HCT116 (cell line): ENCODE measurements at regions not wholly inside any gene's neighbourhood (a gene's known extent, or its start where the extent isn't known, plus 50 kb on each side); places are given as distances from the start of the nearest gene placed in this dataset.

Experiments
- ATAC-seq: fragments of 200-7000 bp; cut with Tn5 transposase; 2 replicates; pipeline ENCODE4 v1.9.1; 2020; ENCODE audit warnings: mild to moderate bottlenecking, moderate library complexity
- BruUV-seq: library from RNA; stranded (reverse); fragments of 400-500 nt; replicated peaks from 2 replicates; lab custom pipeline; 2021; lab: Mats Ljungman, UMichigan
- CTCF ChIA-PET: fragments of 300-600 bp; sonication (Branson Sonifier 250); formaldehyde crosslinking; loops from one replicate; lab custom pipeline; 2021; ENCODE audit warnings: antibody characterized with exemption; lab: Charles Lee
- POLR2A ChIA-PET: fragments of 300-600, 350-600 bp; sonication (Branson Sonifier 250); formaldehyde crosslinking; loops from one replicate; lab custom pipeline; 2021; ENCODE audit warnings: antibody characterized with exemption; lab: Charles Lee
- RAD21 ChIA-PET, 2 experiments: fragments of 300-600 bp; sonication (Branson Sonifier 250); formaldehyde crosslinking; loops; one replicate each; lab custom pipeline; 2023; ENCODE audit warnings: low total read pairs in 2 of 2; ENCODE audit not compliant: uncharacterized antibody in 2 of 2, unreplicated experiment in 2 of 2, low non-redundant PET in 1 of 2; lab: Charles Lee
- DNase-seq: peaks from one replicate; pipeline ENCODE4 v3.0.0-alpha.2; 2010; ENCODE audit warnings: low read depth, low spot score
- H2AFZ ChIP-seq: fragments of 200-600 bp; shearing (Covaris generic), sonication (generic); 2 replicates; pipeline ENCODE4 v1.6.1; 2017; ENCODE audit warnings: low read depth, mixed run types, mixed read lengths, antibody characterized with exemption, low read length; ENCODE audit not compliant: poor library complexity, severe bottlenecking
- H3K27ac ChIP-seq: 2 replicates; pipeline ENCODE4 v1.5.1; 2012; ENCODE audit warnings: low read depth, low read length
- H3K27me3 ChIP-seq: fragments of 200-600 bp; sonication (generic); 2 replicates; pipeline ENCODE4 v1.6.1; 2016; ENCODE audit warnings: mixed run types, low read length, mixed read lengths; ENCODE audit not compliant: insufficient read depth
- H3K36me3 ChIP-seq, 2 experiments: fragments of 200-500 bp in 1 of 2; fragments of 200-600 bp in 1 of 2; sonication (Bioruptor generic) in 1 of 2; sonication (generic) in 1 of 2; 2 replicates each; pipeline versions ENCODE4 v1.5.1 to v1.6.1; 2014 to 2016; ENCODE audit warnings: low read length in 2 of 2, inconsistent platforms in 1 of 2, mixed read lengths in 1 of 2, mixed run types in 1 of 2; ENCODE audit not compliant: insufficient read depth in 2 of 2, control insufficient read depth in 1 of 2
- H3K4me1 ChIP-seq, 2 experiments: fragments of 200-600 bp in 1 of 2; sonication (generic) in 1 of 2; 2 replicates each; pipeline versions ENCODE4 v1.5.1 to v1.6.1; 2012 to 2017; ENCODE audit warnings: low read length in 2 of 2, inconsistent platforms in 1 of 2, mild to moderate bottlenecking in 1 of 2, mixed read lengths in 1 of 2, mixed run types in 1 of 2, moderate library complexity in 1 of 2; ENCODE audit not compliant: insufficient read depth in 2 of 2, control insufficient read depth in 1 of 2
- H3K4me2 ChIP-seq: fragments of 200-600 bp; sonication (generic); 2 replicates; pipeline ENCODE4 v1.6.1; 2017; ENCODE audit warnings: mixed run types, low read length, mixed read lengths
- H3K4me3 ChIP-seq, 2 experiments: fragments of 200-600 bp in 1 of 2; sonication (generic) in 1 of 2; replicated peaks in 1 of 2; 2 replicates each; pipeline ENCODE4 v1.5.1; 2011 to 2016; ENCODE audit warnings: low read length in 2 of 2, control low read depth in 1 of 2, low read depth in 1 of 2, mild to moderate bottlenecking in 1 of 2, mixed read lengths in 1 of 2, mixed run types in 1 of 2
- H3K79me2 ChIP-seq: fragments of 200-600 bp; sonication (generic); 2 replicates; pipeline ENCODE4 v1.6.1; 2017; ENCODE audit warnings: mild to moderate bottlenecking, mixed run types, low read length, moderate library complexity, mixed read lengths; ENCODE audit not compliant: insufficient read depth
- H3K9ac ChIP-seq: fragments of 200-600 bp; sonication (generic); 2 replicates; pipeline ENCODE4 v1.6.1; 2016; ENCODE audit warnings: low read length, mixed read lengths
- H3K9me2 ChIP-seq: fragments of 200-600 bp; sonication (generic), shearing (Covaris generic); 2 replicates; pipeline ENCODE4 v1.6.1; 2017; ENCODE audit warnings: mixed run types, mild to moderate bottlenecking, moderate library complexity; ENCODE audit not compliant: insufficient read depth
- H3K9me3 ChIP-seq, 2 experiments: fragments of 200-500 bp in 1 of 2; fragments of 200-600 bp in 1 of 2; sonication (Bioruptor generic) in 1 of 2; sonication (generic) in 1 of 2; 2 replicates each; pipeline ENCODE4 v1.6.1; 2014 to 2017; ENCODE audit warnings: low read length in 2 of 2, mixed read lengths in 2 of 2, inconsistent platforms in 1 of 2, low read depth in 1 of 2, mild to moderate bottlenecking in 1 of 2, mixed run types in 1 of 2, moderate library complexity in 1 of 2; ENCODE audit not compliant: control insufficient read depth in 1 of 2, insufficient read depth in 1 of 2
- H4K20me1 ChIP-seq: fragments of 200-600 bp; sonication (generic), shearing (Covaris generic); 2 replicates; pipeline ENCODE4 v1.6.1; 2017; ENCODE audit warnings: mixed run types, mild to moderate bottlenecking, moderate library complexity; ENCODE audit not compliant: insufficient read depth
- ATF3 ChIP-seq: IDR thresholded peaks from 2 replicates; pipeline ENCODE4 v1.6.1; 2012
- CBX3 ChIP-seq: IDR thresholded peaks from 2 replicates; pipeline ENCODE4 v1.6.1; 2012; ENCODE audit warnings: low read depth
- CEBPB ChIP-seq: IDR thresholded peaks from 2 replicates; pipeline ENCODE4 v1.6.1; 2012; ENCODE audit warnings: low read depth
- CTCF ChIP-seq, 3 experiments: fragments of 200-600 bp in 1 of 3; sonication (generic) in 1 of 3; IDR thresholded peaks in 2 of 3; conservative IDR thresholded peaks in 1 of 3; 2 replicates each; pipeline ENCODE4 v1.5.1; 2012 to 2017; ENCODE audit warnings: low read depth in 2 of 3, low read length in 2 of 3, antibody characterized with exemption in 1 of 3, borderline replicate concordance in 1 of 3, control low read depth in 1 of 3, mild to moderate bottlenecking in 1 of 3, mixed read lengths in 1 of 3, mixed run types in 1 of 3, moderate library complexity in 1 of 3; ENCODE audit not compliant: insufficient read depth in 1 of 3
- ELF1 ChIP-seq: IDR thresholded peaks from 2 replicates; pipeline ENCODE4 v1.6.1; 2012; ENCODE audit warnings: low read depth, borderline replicate concordance
- FOSL1 ChIP-seq: IDR thresholded peaks from 2 replicates; pipeline ENCODE4 v1.6.1; 2012; ENCODE audit warnings: low read depth
- JUND ChIP-seq: IDR thresholded peaks from 2 replicates; pipeline ENCODE4 v1.6.1; 2012
- MAX ChIP-seq: IDR thresholded peaks from 2 replicates; pipeline ENCODE4 v1.6.1; 2012
- POLR2A ChIP-seq: IDR thresholded peaks from 2 replicates; pipeline ENCODE4 v1.7.0; 2011; ENCODE audit warnings: borderline replicate concordance; ENCODE audit not compliant: insufficient read depth, insufficient read length; ENCODE audit errors: extremely low read depth
- POLR2AphosphoS5 ChIP-seq: IDR thresholded peaks from 2 replicates; pipeline ENCODE4 v1.6.1; 2011; ENCODE audit warnings: mild to moderate bottlenecking, low read depth, low read length, moderate library complexity
- RAD21 ChIP-seq: IDR thresholded peaks from 2 replicates; pipeline ENCODE4 v1.6.1; 2012; ENCODE audit warnings: low read depth, mild to moderate bottlenecking
- REST ChIP-seq: IDR thresholded peaks from 2 replicates; pipeline ENCODE4 v1.6.1; 2012; ENCODE audit warnings: low read depth
- SIN3A ChIP-seq: IDR thresholded peaks from 2 replicates; pipeline ENCODE4 v1.6.1; 2012; ENCODE audit warnings: low read depth
- SP1 ChIP-seq: IDR thresholded peaks from 2 replicates; pipeline ENCODE4 v1.6.1; 2012; ENCODE audit warnings: low read depth
- SRF ChIP-seq: IDR thresholded peaks from 2 replicates; pipeline ENCODE4 v1.6.1; 2012; ENCODE audit warnings: low read depth
- YY1 ChIP-seq: IDR thresholded peaks from 2 replicates; pipeline ENCODE4 v1.6.1; 2011; ENCODE audit warnings: low read length, low read depth, moderate library complexity, mild to moderate bottlenecking; ENCODE audit not compliant: insufficient replicate concordance; ENCODE audit errors: extremely low read depth
- ZFX ChIP-seq: fragments of 450-650 bp; IDR thresholded peaks from 2 replicates; pipeline ENCODE4 v1.6.1; 2017
- ZNF274 ChIP-seq: fragments of 200-500 bp; sonication (Bioruptor generic); IDR thresholded peaks from 2 replicates; pipeline ENCODE4 v1.6.1; 2014; ENCODE audit warnings: mild to moderate bottlenecking, low read depth, low read length, inconsistent platforms
- intact Hi-C: fragments of 100-400 bp; cut with micrococcal nuclease; formaldehyde crosslinking; loops from 2 replicates; pipeline ENCODE4 v1.10.0; 2022

GRCh38 chr15:27619204-27619603, 479.9 kb downstream of the OCA2 start:
- ChIA-PET CTCF (no interaction called here), RAD21 (no interaction called here)
- H3K9me3 ChIP-seq, result peaks cover 8 to 15% of the 10 kb centered on the region in 2 experiments; a peak in 2 of 4 replicates

GRCh38 chr15:27617013-27617412, 482.1 kb downstream of the OCA2 start:
- no peak overlapping the region for H3K4me2 ChIP-seq
- H3K9ac ChIP-seq, result no peak overlapping the region
- no peak overlapping the region for H3K27ac ChIP-seq
- no peak for DNase-seq
- no peak overlapping the region for H2AFZ ChIP-seq
- CTCF ChIA-PET, result no interaction called here
- POLR2A ChIA-PET, result no interaction called here
- no TSS peak for BruUV-seq
- no peak for TF ChIP-seq ZNF274
- no peak for TF ChIP-seq CTCF (IDR thresholded peaks at IDR 0.05 in 2 of 3, conservative IDR thresholded peaks at IDR 0.05 in 1 of 3; ENCODE audit: borderline replicate concordance in 1 of 3, insufficient read depth in 1 of 3, low read depth in 2 of 3, low read length in 2 of 3)
- TF ChIP-seq SRF, result no peak
- TF ChIP-seq RAD21, result no peak
- no peak for TF ChIP-seq ATF3
- TF ChIP-seq MAX, result no peak
- no peak for TF ChIP-seq CEBPB
- TF ChIP-seq REST, result no peak
- no peak for TF ChIP-seq FOSL1
- no peak for TF ChIP-seq ZFX
- TF ChIP-seq SIN3A, result no peak
- TF ChIP-seq ELF1, result no peak
- TF ChIP-seq YY1, result no peak
- no peak for TF ChIP-seq SP1
- TF ChIP-seq JUND, result no peak
- TF ChIP-seq CBX3, result no peak
- TF ChIP-seq POLR2AphosphoS5, result no peak
- H4K20me1 ChIP-seq, result no peaks in the 10 kb centered on the region
- no peaks in the 10 kb centered on the region for H3K27me3 ChIP-seq
- no peaks in the 10 kb centered on the region for H3K79me2 ChIP-seq
- H3K9me3 ChIP-seq, result peaks cover 5 to 11% of the 10 kb centered on the region in 2 experiments; a peak in 2 of 4 replicates
- no peaks in the 10 kb centered on the region for H3K4me1 ChIP-seq
- RAD21 ChIA-PET, result no interaction called here
- H3K36me3 ChIP-seq, result no peaks in the 10 kb centered on the region
- no peak overlapping the region for H3K4me3 ChIP-seq
- intact Hi-C loops, result no loop called here
- no peaks in the 10 kb centered on the region for H3K9me2 ChIP-seq
- no peak for ATAC-seq

More at GRCh38 chr15:27619204-27619603, 479.9 kb downstream of the OCA2 start:
- intact Hi-C loops, result no loop called here
- no peaks in the 10 kb centered on the region for H3K4me1 ChIP-seq
- no peak overlapping the region for H3K27ac ChIP-seq
- no peaks in the 10 kb centered on the region for H3K9me2 ChIP-seq
- no peak for TF ChIP-seq SP1
- no peak for TF ChIP-seq POLR2A
- TF ChIP-seq JUND, result no peak
- H3K9ac ChIP-seq, result no peak overlapping the region
- ATAC-seq, result no peak
- H3K4me2 ChIP-seq, result no peak overlapping the region
- POLR2A ChIA-PET, result no interaction called here
- no TSS peak for BruUV-seq
- H4K20me1 ChIP-seq, result no peaks in the 10 kb centered on the region
- DNase-seq, result no peak
- H2AFZ ChIP-seq, result no peak overlapping the region
- no peaks in the 10 kb centered on the region for H3K36me3 ChIP-seq
- no peak overlapping the region for H3K4me3 ChIP-seq
- H3K27me3 ChIP-seq, result no peaks in the 10 kb centered on the region
- H3K79me2 ChIP-seq, result no peaks in the 10 kb centered on the region
